ENCODE measurements at regions not wholly inside any gene's neighbourhood (a gene's known extent, or its start where the extent isn't known, plus 50 kb on each side); places are given as distances from the start of the nearest gene placed in this dataset.

DNA sequence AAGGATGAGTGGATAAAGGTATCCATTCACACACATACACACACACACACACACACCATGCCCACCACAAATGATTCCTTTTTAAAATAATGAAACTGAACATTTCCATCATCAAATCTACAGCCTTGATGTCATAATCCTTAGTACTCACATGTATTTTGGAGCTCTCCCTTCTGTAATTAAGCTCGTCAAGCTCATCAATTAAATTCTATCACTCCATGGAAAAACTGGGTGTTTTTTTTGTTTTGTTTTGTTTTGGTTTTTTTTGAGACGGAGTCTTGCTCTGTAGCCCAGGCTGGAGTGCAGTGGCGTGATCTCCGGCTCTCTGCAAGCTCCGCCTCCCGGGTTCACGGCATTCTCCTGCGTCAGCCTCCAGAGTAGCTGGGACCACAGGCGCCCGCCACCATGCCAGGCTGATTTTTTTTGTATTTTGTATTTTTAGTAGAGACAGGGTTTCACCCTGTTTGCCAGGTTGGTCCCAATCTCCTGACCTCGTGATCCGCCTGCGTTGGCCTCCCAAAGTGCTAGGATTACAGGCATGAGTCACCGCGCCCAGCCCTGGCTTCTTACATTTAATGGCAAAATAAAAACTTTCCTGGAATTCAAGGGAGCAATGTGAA lies 78.6 kb upstream of the RGPD4 start:
- Mint-ChIP-seq H3K27me3 (ENCODE audit: insufficient read depth, low read depth, poor library complexity) (no peaks in the 10 kb centered on the region), H3K36me3 (ENCODE audit: low read depth) (no peaks in the 10 kb centered on the region), H3K4me1 (peaks cover 3% of the 10 kb centered on the region; the same call in 1 of the 3 replicates), H3K27ac (no peak overlapping the region), H3K9me3 (peaks cover 3% of the 10 kb centered on the region; the same call in 1 of the 3 replicates), H3K4me3 (no peak overlapping the region)
- no peaks in the 10 kb centered on the region for H3K4me1 ChIP-seq (ENCODE audit: insufficient read depth)
- H3K27ac ChIP-seq (ENCODE audit: low read depth) = no peak overlapping the region
- DNase-seq (ENCODE audit: low spot score) (no peak), ATAC-seq (no peak)
- H3K9me2 ChIP-seq (ENCODE audit: insufficient read depth) = peaks cover 6% of the 10 kb centered on the region
- no peaks in the 10 kb centered on the region for H3K79me2 ChIP-seq (replicated peaks; ENCODE audit: insufficient read depth)
- no peak overlapping the region for H3K4me2 ChIP-seq
- H3K4me3 ChIP-seq = no peak overlapping the region
- H2AFZ ChIP-seq = peak overlapping the region; percentile 47; the same call in 1 of the 2 replicates
- no peaks in the 10 kb centered on the region for H4K20me1 ChIP-seq (replicated peaks; ENCODE audit: insufficient read depth)
- H3F3A ChIP-seq (replicated peaks; ENCODE audit: low read depth) = no peaks in the 10 kb centered on the region
- H3K27me3 ChIP-seq (ENCODE audit: insufficient read depth) = no peaks in the 10 kb centered on the region
- no peaks in the 10 kb centered on the region for H3K36me3 ChIP-seq (ENCODE audit: insufficient read depth)
- TF ChIP-seq NANOG (IDR thresholded peaks at IDR 0.05; ENCODE audit: borderline replicate concordance) (no peak), POLR2AphosphoS5 (IDR thresholded peaks at IDR 0.05; ENCODE audit: low read depth) (no peak)

GRCh38 chr2:107751936-107752335 lies 74.8 kb upstream of the RGPD4 start:
- peaks cover 10% of the 10 kb centered on the region; the same call in 1 of the 2 replicates for H3K9me2 ChIP-seq (ENCODE audit: insufficient read depth)
- no peaks in the 10 kb centered on the region for H3F3A ChIP-seq (replicated peaks; ENCODE audit: low read depth)
- H3K4me3 Mint-ChIP-seq = no peak overlapping the region
- H3K4me3 ChIP-seq = no peak overlapping the region
- H3K4me1 ChIP-seq (ENCODE audit: insufficient read depth) = no peaks in the 10 kb centered on the region
- no peaks in the 10 kb centered on the region for H3K36me3 ChIP-seq (ENCODE audit: insufficient read depth)
- no peak overlapping the region for H3K4me2 ChIP-seq
- no peaks in the 10 kb centered on the region for H3K27me3 Mint-ChIP-seq (ENCODE audit: insufficient read depth, low read depth, poor library complexity)
- H3K36me3 Mint-ChIP-seq (ENCODE audit: low read depth) = no peaks in the 10 kb centered on the region
- no peak overlapping the region for H3K27ac Mint-ChIP-seq
- H3K27me3 ChIP-seq (ENCODE audit: insufficient read depth) = no peaks in the 10 kb centered on the region
- H4K20me1 ChIP-seq (replicated peaks; ENCODE audit: insufficient read depth) = no peaks in the 10 kb centered on the region
- no peaks in the 10 kb centered on the region for H3K79me2 ChIP-seq (replicated peaks; ENCODE audit: insufficient read depth)
- H3K4me1 Mint-ChIP-seq = no peaks in the 10 kb centered on the region
- no peak for DNase-seq (ENCODE audit: low spot score)
- peaks cover 7% of the 10 kb centered on the region; the same call in 2 of the 3 replicates for H3K9me3 Mint-ChIP-seq
- no peak overlapping the region for H2AFZ ChIP-seq
- no peak for ATAC-seq
- H3K27ac ChIP-seq (ENCODE audit: low read depth) = no peak overlapping the region
- TF ChIP-seq, protein P1, sequence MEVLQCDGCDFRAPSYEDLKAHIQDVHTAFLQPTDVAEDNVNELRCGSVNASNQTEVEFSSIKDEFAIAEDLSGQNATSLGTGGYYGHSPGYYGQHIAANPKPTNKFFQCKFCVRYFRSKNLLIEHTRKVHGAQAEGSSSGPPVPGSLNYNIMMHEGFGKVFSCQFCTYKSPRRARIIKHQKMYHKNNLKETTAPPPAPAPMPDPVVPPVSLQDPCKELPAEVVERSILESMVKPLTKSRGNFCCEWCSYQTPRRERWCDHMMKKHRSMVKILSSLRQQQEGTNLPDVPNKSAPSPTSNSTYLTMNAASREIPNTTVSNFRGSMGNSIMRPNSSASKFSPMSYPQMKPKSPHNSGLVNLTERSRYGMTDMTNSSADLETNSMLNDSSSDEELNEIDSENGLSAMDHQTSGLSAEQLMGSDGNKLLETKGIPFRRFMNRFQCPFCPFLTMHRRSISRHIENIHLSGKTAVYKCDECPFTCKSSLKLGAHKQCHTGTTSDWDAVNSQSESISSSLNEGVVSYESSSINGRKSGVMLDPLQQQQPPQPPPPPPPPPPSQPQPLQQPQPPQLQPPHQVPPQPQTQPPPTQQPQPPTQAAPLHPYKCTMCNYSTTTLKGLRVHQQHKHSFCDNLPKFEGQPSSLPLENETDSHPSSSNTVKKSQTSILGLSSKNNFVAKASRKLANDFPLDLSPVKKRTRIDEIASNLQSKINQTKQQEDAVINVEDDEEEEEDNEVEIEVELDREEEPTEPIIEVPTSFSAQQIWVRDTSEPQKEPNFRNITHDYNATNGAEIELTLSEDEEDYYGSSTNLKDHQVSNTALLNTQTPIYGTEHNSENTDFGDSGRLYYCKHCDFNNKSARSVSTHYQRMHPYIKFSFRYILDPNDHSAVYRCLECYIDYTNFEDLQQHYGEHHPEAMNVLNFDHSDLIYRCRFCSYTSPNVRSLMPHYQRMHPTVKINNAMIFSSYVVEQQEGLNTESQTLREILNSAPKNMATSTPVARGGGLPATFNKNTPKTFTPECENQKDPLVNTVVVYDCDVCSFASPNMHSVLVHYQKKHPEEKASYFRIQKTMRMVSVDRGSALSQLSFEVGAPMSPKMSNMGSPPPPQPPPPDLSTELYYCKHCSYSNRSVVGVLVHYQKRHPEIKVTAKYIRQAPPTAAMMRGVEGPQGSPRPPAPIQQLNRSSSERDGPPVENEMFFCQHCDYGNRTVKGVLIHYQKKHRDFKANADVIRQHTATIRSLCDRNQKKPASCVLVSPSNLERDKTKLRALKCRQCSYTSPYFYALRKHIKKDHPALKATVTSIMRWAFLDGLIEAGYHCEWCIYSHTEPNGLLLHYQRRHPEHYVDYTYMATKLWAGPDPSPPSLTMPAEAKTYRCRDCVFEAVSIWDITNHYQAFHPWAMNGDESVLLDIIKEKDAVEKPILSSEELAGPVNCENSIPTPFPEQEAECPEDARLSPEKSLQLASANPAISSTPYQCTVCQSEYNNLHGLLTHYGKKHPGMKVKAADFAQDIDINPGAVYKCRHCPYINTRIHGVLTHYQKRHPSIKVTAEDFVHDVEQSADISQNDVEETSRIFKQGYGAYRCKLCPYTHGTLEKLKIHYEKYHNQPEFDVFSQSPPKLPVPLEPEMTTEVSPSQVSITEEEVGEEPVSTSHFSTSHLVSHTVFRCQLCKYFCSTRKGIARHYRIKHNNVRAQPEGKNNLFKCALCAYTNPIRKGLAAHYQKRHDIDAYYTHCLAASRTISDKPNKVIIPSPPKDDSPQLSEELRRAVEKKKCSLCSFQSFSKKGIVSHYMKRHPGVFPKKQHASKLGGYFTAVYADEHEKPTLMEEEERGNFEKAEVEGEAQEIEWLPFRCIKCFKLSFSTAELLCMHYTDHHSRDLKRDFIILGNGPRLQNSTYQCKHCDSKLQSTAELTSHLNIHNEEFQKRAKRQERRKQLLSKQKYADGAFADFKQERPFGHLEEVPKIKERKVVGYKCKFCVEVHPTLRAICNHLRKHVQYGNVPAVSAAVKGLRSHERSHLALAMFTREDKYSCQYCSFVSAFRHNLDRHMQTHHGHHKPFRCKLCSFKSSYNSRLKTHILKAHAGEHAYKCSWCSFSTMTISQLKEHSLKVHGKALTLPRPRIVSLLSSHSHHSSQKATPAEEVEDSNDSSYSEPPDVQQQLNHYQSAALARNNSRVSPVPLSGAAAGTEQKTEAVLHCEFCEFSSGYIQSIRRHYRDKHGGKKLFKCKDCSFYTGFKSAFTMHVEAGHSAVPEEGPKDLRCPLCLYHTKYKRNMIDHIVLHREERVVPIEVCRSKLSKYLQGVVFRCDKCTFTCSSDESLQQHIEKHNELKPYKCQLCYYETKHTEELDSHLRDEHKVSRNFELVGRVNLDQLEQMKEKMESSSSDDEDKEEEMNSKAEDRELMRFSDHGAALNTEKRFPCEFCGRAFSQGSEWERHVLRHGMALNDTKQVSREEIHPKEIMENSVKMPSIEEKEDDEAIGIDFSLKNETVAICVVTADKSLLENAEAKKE (CRISPR knock-in tag; IDR thresholded peaks at IDR 0.05) = no peak
- TF ChIP-seq ETS1 (IDR thresholded peaks at IDR 0.05) = no peak
- no peak for TF ChIP-seq CTCF (conservative IDR thresholded peaks at IDR 0.05; ENCODE audit: low read depth in 2 of 2)
- TF ChIP-seq ZNF114 (CRISPR knock-in tag; IDR thresholded peaks at IDR 0.05) = no peak
- TF ChIP-seq NANOG (IDR thresholded peaks at IDR 0.05; ENCODE audit: borderline replicate concordance) = no peak
- TF ChIP-seq CREB1 (CRISPR knock-in tag; IDR thresholded peaks at IDR 0.05; ENCODE audit: low read depth) = no peak
- TF ChIP-seq, protein P2, sequence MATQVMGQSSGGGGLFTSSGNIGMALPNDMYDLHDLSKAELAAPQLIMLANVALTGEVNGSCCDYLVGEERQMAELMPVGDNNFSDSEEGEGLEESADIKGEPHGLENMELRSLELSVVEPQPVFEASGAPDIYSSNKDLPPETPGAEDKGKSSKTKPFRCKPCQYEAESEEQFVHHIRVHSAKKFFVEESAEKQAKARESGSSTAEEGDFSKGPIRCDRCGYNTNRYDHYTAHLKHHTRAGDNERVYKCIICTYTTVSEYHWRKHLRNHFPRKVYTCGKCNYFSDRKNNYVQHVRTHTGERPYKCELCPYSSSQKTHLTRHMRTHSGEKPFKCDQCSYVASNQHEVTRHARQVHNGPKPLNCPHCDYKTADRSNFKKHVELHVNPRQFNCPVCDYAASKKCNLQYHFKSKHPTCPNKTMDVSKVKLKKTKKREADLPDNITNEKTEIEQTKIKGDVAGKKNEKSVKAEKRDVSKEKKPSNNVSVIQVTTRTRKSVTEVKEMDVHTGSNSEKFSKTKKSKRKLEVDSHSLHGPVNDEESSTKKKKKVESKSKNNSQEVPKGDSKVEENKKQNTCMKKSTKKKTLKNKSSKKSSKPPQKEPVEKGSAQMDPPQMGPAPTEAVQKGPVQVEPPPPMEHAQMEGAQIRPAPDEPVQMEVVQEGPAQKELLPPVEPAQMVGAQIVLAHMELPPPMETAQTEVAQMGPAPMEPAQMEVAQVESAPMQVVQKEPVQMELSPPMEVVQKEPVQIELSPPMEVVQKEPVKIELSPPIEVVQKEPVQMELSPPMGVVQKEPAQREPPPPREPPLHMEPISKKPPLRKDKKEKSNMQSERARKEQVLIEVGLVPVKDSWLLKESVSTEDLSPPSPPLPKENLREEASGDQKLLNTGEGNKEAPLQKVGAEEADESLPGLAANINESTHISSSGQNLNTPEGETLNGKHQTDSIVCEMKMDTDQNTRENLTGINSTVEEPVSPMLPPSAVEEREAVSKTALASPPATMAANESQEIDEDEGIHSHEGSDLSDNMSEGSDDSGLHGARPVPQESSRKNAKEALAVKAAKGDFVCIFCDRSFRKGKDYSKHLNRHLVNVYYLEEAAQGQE (IDR thresholded peaks at IDR 0.05; ENCODE audit: unreplicated experiment) = no peak
- no peak for TF ChIP-seq JUNB (IDR thresholded peaks at IDR 0.05; ENCODE audit: unreplicated experiment)
